ENCODE measurements at regions not wholly inside any gene's neighbourhood (a gene's known extent, or its start where the extent isn't known, plus 50 kb on each side); places are given as distances from the start of the nearest gene placed in this dataset.

DNA sequence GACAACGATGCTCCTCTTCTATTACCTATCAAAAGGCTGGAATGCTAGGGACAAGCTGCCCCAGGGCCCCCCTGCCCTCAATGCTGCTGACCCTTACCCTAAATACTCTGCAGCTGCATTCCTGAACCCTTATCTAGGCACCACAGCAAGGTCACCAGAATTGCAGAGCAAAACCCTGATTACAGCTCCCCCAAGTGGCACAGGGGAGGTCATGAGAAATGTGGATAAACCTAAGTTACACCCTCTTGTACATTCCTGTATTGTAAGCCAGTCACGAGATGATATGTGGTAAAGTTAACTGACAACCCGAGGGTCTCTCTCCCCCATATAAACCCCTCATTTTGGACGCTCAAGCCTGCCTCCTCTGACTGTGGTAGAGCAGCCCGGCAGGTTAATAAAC is 411.8 kb upstream of the STXBP6 start:
- TF ChIP-seq GATA2 (IDR thresholded peaks at IDR 0.05; ENCODE audit: insufficient read depth, insufficient read length, low read depth, low read length) (no peak), FOS (IDR thresholded peaks at IDR 0.05; ENCODE audit: borderline replicate concordance, insufficient read depth, low read length) (no peak), EZH2 (IDR thresholded peaks at IDR 0.05; ENCODE audit: borderline replicate concordance, low read depth, low read length, severe bottlenecking) (no peak), MAX (IDR thresholded peaks at IDR 0.05; ENCODE audit: insufficient read depth, insufficient read length) (no peak), JUN (IDR thresholded peaks at IDR 0.05; ENCODE audit: borderline replicate concordance, insufficient read depth, insufficient read length, low read depth) (no peak), POLR2AphosphoS5 (IDR thresholded peaks at IDR 0.05; ENCODE audit: insufficient read depth, low read depth, low read length) (no peak), MYC (IDR thresholded peaks at IDR 0.05; ENCODE audit: low read depth, low read length) (no peak), POLR2A (IDR thresholded peaks at IDR 0.05; ENCODE audit: low read depth, low read length) (no peak), CTCF (IDR thresholded peaks at IDR 0.05; ENCODE audit: extremely low read depth in 1 of 2, insufficient read depth in 1 of 2, low read depth in 1 of 2, low read length in 2 of 2) (no peak)
- no peak overlapping the region for H3K4me3 ChIP-seq (replicated peaks in 1 of 3; ENCODE audit: insufficient read depth in 1 of 3, low read depth in 1 of 3, low read length in 3 of 3)
- no peak overlapping the region for H2AFZ ChIP-seq (ENCODE audit: low read depth, low read length)
- H3K27me3 ChIP-seq (ENCODE audit: control insufficient read depth in 2 of 2, insufficient read depth in 2 of 2, low read length in 2 of 2): no peaks in the 10 kb centered on the region
- no peaks in the 10 kb centered on the region for H4K20me1 ChIP-seq (replicated peaks; ENCODE audit: control insufficient read depth, extremely low read depth, insufficient read depth, low read length)
- no TSS peak for BruUV-seq (replicated peaks)
- DNase-seq (ENCODE audit: low read depth, low spot score) (no peak), FAIRE-seq (no peak)
- H3K4me1 ChIP-seq (ENCODE audit: control insufficient read depth, extremely low read depth, insufficient read depth, low read length): no peaks in the 10 kb centered on the region
- H3K36me3 ChIP-seq (ENCODE audit: control insufficient read depth in 2 of 2, extremely low read depth in 1 of 2, insufficient read depth in 2 of 2, low read length in 2 of 2): no peaks in the 10 kb centered on the region
- H3K9me1 ChIP-seq (replicated peaks; ENCODE audit: control insufficient read depth, extremely low read depth, insufficient read depth, low read length): no peaks in the 10 kb centered on the region
- POLR2A ChIA-PET: no interaction called here
- H3K9ac ChIP-seq (replicated peaks; ENCODE audit: extremely low read depth, insufficient read depth, low read length): no peak overlapping the region
- no peak overlapping the region for H3K4me2 ChIP-seq (ENCODE audit: insufficient read depth, low read length)
- no peaks in the 10 kb centered on the region for H3K79me2 ChIP-seq (ENCODE audit: control insufficient read depth, insufficient read depth, low read length)
- dilution Hi-C loops (cut with MboI; ENCODE audit: extremely low pct_ligation_motif_present, low sequenced_read_pairs) (no loop called here), intact Hi-C loops (cut with micrococcal nuclease) (no loop called here)
- CTCF ChIA-PET: no interaction called here
- H3K9me3 ChIP-seq (replicated peaks; ENCODE audit: control insufficient read depth, insufficient read depth, low read length): no peaks in the 10 kb centered on the region
- H3K27ac ChIP-seq (ENCODE audit: insufficient read depth, low read depth, low read length): no peak overlapping the region
